Upper lobe of left lung (tissue), 4 donors: ENCODE measurements at regions not wholly inside any gene's neighbourhood (a gene's known extent, or its start where the extent isn't known, plus 50 kb on each side); places are given as distances from the start of the nearest gene placed in this dataset.

Experiments
- EP300 ChIP-seq, 4 donors: sonication (generic); formaldehyde crosslinking; IDR thresholded peaks; one replicate each; pipeline ENCODE4 v1.5.1; 2017; ENCODE audit warnings: antibody characterized with exemption in 4 of 4, control low read depth in 2 of 4
- POLR2A ChIP-seq, 4 donors: fragments of 450-650 bp; IDR thresholded peaks; one replicate each; pipeline ENCODE4 v1.5.1; 2016 to 2017; ENCODE audit warnings: antibody characterized with exemption in 4 of 4, mild to moderate bottlenecking in 2 of 4
- TF ChIP-seq, protein P1 (sequence below), 6 experiments: fragments of 450-650 bp in 4 of 6; fragments of 200-600 bp in 2 of 6; sonication (generic) in 2 of 6; IDR thresholded peaks; one replicate each; pipeline ENCODE4 v1.5.1; 2016 to 2019; ENCODE audit warnings: antibody characterized with exemption in 6 of 6

DNA sequence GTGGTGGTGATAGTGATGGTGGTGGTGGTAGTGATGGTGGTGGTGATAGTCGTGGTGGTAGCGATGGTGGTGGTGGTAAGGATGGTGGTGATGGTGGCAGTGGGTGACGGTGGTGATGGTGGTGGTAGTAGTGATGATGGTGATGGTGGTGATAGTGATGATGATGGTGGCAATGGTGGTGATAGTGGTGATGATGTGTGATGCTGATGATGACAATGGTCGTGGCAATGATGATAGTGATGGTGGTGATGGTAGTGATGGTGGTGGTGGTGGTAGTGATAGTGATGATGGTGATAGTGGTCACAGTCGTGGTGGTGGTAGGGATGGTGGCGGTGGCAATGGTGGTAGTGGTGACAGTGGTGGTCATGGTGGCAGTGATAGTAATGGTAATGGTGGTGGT, 243.9 kb upstream of the RAB6C start:
- TF ChIP-seq, protein P1, sequence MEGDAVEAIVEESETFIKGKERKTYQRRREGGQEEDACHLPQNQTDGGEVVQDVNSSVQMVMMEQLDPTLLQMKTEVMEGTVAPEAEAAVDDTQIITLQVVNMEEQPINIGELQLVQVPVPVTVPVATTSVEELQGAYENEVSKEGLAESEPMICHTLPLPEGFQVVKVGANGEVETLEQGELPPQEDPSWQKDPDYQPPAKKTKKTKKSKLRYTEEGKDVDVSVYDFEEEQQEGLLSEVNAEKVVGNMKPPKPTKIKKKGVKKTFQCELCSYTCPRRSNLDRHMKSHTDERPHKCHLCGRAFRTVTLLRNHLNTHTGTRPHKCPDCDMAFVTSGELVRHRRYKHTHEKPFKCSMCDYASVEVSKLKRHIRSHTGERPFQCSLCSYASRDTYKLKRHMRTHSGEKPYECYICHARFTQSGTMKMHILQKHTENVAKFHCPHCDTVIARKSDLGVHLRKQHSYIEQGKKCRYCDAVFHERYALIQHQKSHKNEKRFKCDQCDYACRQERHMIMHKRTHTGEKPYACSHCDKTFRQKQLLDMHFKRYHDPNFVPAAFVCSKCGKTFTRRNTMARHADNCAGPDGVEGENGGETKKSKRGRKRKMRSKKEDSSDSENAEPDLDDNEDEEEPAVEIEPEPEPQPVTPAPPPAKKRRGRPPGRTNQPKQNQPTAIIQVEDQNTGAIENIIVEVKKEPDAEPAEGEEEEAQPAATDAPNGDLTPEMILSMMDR (IDR thresholded peaks at IDR 0.05) = no peak
- no peak for TF ChIP-seq POLR2A (IDR thresholded peaks at IDR 0.05)
- no peak for TF ChIP-seq EP300 (IDR thresholded peaks at IDR 0.05)
